GM21825 (cell line): ENCODE measurements at regions not wholly inside any gene's neighbourhood (a gene's known extent, or its start where the extent isn't known, plus 50 kb on each side); places are given as distances from the start of the nearest gene placed in this dataset.
A peak's percentile ranks its signal among the peaks of the same experiment; 100 is the strongest.
"Not testable (repeated sequence)": the region's sequence is repeated elsewhere in the genome, so short reads cannot be mapped to it uniquely, and the experiment has no call there.

Source experiments
- ATAC-seq: cut with Tn5 transposase; IDR thresholded peaks from one replicate; pipeline ENCODE4 v1.9.1; 2021; ENCODE audit warnings: mild to moderate bottlenecking, moderate library complexity; ENCODE audit not compliant: unreplicated experiment

- ATAC-seq = no peak
Measured at GRCh38 chr10:26355241-26355640, 82.9 kb upstream of the APBB1IP start.

DNA sequence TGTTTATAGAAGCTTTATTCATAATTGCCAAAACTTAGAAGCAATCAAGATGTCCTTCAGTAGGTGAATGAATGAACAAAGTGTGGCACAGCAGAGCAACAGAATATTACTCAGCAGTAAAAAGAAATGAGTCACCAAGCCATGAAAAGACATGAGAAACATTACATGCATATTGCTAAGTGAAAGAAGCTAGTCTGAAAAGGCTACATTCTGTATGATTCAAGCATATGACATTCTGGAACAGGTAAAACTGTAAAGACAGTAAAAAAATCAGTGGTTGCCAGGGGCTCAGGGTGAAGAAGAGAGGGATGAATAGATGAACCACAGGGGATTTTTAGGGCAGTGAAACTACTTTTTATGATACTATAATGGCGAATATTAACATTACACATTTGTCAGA lies 80.9 kb upstream of the APBB1IP start:
- no peak for ATAC-seq

GRCh38 chr10:26358071-26358470 lies 80.1 kb upstream of the APBB1IP start:
- no peak for ATAC-seq

GRCh38 chr10:26359670-26360069 lies 78.5 kb upstream of the APBB1IP start:
- ATAC-seq = no peak

GRCh38 chr10:26361351-26361750 lies 76.8 kb upstream of the APBB1IP start:
- no peak for ATAC-seq

- no peak for ATAC-seq
Measured at GRCh38 chr10:26361971-26362370, 76.2 kb upstream of the APBB1IP start.

- no peak for ATAC-seq
Measured at GRCh38 chr10:26365681-26366358, 72.3 kb upstream of the APBB1IP start.

DNA sequence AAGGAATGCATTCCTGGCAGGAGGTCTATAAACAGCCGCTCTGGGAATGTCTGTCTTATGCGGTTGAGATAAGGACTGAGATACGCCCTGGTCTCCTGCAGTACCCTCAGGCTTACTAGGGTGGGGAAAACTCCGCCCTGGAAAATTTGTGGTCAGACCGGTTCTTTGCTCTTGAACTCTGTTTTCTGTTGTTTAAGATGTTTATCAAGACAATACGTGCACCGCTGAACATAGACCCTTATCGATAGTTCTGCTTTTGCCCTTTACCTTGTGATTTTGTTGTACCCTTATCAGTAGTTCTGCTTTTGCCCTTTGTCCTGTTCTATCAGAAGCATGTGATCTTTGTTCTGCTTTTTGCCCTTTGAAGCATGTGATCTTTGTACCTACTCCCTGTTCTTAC lies 71.1 kb upstream of the APBB1IP start:
- not testable (repeated sequence) for ATAC-seq

GRCh38 chr10:26367771-26368170 lies 70.4 kb upstream of the APBB1IP start:
- no peak for ATAC-seq

DNA sequence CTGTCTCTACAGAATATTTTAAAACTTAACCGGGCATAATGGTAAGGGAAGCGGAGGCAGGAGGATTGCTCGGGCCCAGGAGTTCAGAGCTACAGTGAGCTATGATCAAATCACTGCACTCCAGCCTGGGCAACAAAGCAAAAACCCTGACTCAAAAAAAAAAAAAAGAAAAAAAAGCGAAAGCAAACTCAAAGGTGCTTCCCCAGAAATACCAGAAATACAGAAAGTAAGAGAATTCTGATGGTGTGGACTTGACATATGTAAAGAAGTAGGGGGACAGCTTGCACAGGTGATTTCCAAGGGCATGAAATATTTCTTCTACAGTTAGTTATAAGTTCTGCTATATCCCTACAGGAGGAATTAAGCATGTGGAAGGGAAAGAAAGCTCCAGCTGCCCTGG lies 69.7 kb upstream of the APBB1IP start:
- ATAC-seq = peak; percentile 43

- ATAC-seq = peak; percentile 77
Measured at GRCh38 chr10:26372513-26373354, 65.4 kb upstream of the APBB1IP start.

DNA sequence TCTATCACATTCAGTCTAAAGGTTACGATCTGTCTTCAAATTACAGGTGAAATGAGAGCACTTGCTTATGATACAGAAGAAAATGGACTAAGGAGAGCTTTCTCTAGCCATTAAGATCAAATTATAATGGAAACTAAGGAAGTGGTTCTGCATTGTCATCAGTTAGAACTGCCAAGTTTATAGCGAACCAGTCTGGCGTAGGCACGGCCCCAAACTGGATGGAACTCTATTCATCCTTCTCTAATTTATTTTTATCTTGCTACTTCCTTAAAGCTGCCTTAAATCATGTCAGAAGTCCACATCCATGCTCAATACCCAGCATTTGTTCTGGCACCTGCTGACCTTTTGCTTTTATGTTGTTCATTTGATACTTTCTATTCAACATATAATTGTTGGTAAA lies 63.7 kb upstream of the APBB1IP start:
- no peak for ATAC-seq

DNA sequence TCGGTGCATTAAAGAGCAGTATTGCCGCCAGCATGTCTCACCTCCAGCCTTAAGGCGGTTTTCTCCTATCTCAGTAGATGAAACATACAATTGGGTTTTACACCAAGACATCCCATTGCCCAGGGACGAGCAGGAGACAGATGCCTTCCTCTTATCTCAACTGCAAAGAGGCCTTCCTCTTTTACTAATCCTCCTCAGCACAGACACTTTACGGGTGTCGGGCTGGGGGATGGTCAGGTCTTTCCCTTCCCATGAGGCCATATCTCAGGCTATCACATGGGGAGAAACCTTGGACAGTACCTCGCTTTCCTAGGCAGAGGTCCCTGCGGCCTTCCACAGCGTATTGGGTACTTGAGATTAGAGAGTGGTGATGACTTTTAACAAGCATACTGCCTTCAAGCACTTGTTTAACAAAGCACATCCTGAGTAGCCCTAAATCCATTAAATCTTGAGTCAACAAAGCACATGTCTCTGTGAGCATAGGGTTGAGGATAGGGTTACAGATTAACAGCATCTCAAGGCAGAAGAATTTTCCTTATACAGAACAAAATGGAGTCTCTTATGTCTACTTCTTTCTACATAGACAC lies 60.8 kb upstream of the APBB1IP start:
- not testable (repeated sequence) for ATAC-seq

DNA sequence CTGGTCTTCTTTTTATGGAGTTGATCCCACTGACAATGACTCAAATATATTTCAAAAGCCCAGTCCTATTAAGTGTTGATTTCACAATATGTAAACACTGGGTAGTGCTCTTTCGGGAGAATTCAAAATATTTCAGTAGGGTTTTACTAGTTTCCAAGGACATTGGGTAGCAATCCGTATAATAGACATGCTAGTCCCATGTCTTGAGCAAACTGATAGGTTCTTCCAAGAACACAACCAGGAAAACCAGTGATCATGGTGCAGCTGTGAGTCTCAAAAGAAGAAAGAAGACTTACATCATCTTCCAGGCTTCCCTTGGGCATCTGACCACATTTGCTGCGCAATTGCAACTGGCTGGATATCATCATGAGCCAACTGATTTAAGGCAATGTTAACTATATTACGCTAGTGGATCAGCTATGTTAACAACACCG lies 59.3 kb upstream of the APBB1IP start:
- ATAC-seq = no peak

DNA sequence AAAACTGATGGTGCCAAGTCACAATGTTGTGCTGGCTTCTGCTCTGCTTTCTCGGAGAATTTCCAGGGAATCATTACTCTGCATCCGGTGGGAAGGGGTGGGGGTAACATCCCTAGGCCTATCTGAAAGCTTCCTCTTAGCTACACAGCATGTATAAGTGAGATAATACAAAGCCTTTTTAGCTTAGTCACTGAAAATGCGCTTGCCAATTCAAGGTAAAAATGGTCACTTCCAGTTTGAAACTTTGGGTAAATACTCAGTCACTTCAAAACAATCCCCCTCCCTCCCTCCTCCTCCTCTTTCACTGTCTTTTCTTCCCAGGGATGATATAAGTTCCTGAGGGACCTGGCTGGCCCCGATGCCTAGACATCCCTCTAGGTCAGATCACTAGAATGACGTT lies 57.3 kb upstream of the APBB1IP start:
- no peak for ATAC-seq

DNA sequence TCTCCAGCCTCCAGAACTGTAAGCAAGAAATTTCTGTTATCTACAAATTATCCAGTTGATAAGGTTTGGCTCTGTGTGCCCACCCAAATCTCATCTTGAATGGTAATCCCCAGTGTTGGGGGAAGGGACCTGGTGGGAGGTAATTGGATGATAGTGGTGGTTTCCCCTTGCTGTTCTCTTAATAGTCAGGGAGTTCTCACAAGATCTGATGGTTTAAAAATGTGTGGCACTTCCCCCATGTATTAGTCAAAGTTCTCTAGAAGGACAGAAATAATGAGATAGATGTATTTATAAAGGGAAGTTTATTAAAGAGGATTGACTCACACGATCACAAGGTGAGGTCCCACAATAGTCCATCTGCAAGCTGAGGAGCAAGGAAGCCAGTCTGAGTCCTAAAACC lies 56.2 kb upstream of the APBB1IP start:
- ATAC-seq = no peak

- ATAC-seq = no peak
Measured at GRCh38 chr10:26384600-26384999, 53.5 kb upstream of the APBB1IP start.

GRCh38 chr10:26385443-26385842 lies 52.7 kb upstream of the APBB1IP start:
- peak; percentile 48 for ATAC-seq

GRCh38 chr10:26386781-26387180 lies 51.4 kb upstream of the APBB1IP start:
- ATAC-seq = peak; percentile 55
